ENCODE measurements at regions not wholly inside any gene's neighbourhood (a gene's known extent, or its start where the extent isn't known, plus 50 kb on each side); places are given as distances from the start of the nearest gene placed in this dataset.

GRCh38 chrX:36626898-36627297, 381.3 kb upstream of the FAM47C start:
- Mint-ChIP-seq H3K27ac (ENCODE audit: unreplicated experiment) (no peak overlapping the region), H3K36me3 (ENCODE audit: unreplicated experiment) (no peaks in the 10 kb centered on the region), H3K9me3 (ENCODE audit: unreplicated experiment) (peaks cover 22% of the 10 kb centered on the region), H3K27me3 (ENCODE audit: unreplicated experiment) (no peaks in the 10 kb centered on the region), H3K4me1 (ENCODE audit: unreplicated experiment) (no peaks in the 10 kb centered on the region), H3K4me3 (ENCODE audit: unreplicated experiment) (no peak overlapping the region)
- TF ChIP-seq CTCF (IDR thresholded peaks at IDR 0.05) = no peak
- no peak for DNase-seq (ENCODE audit: extremely low spot score, unreplicated experiment)

- Mint-ChIP-seq H3K4me1 (ENCODE audit: unreplicated experiment) (no peaks in the 10 kb centered on the region), H3K4me3 (ENCODE audit: unreplicated experiment) (no peak overlapping the region), H3K27ac (ENCODE audit: unreplicated experiment) (no peak overlapping the region), H3K36me3 (ENCODE audit: unreplicated experiment) (no peaks in the 10 kb centered on the region), H3K27me3 (ENCODE audit: unreplicated experiment) (no peaks in the 10 kb centered on the region), H3K9me3 (ENCODE audit: unreplicated experiment) (peaks cover 15% of the 10 kb centered on the region)
- TF ChIP-seq CTCF (IDR thresholded peaks at IDR 0.05) = no peak
- no peak for DNase-seq (ENCODE audit: extremely low spot score, unreplicated experiment)
These were observed 367.9 kb upstream of the FAM47C start for GRCh38 chrX:36640232-36640631.

GRCh38 chrX:36642052-36642451, 366.1 kb upstream of the FAM47C start:
- no peak for TF ChIP-seq CTCF (IDR thresholded peaks at IDR 0.05)
- no peak overlapping the region for H3K27ac Mint-ChIP-seq (ENCODE audit: unreplicated experiment)
- no peaks in the 10 kb centered on the region for H3K27me3 Mint-ChIP-seq (ENCODE audit: unreplicated experiment)
- no peak for DNase-seq (ENCODE audit: extremely low spot score, unreplicated experiment)
- H3K9me3 Mint-ChIP-seq (ENCODE audit: unreplicated experiment) = peaks cover 19% of the 10 kb centered on the region
- no peaks in the 10 kb centered on the region for H3K4me1 Mint-ChIP-seq (ENCODE audit: unreplicated experiment)
- H3K4me3 Mint-ChIP-seq (ENCODE audit: unreplicated experiment) = no peak overlapping the region
- no peaks in the 10 kb centered on the region for H3K36me3 Mint-ChIP-seq (ENCODE audit: unreplicated experiment)

GRCh38 chrX:36650622-36651021, 357.5 kb upstream of the FAM47C start:
- Mint-ChIP-seq H3K36me3 (ENCODE audit: unreplicated experiment) (no peaks in the 10 kb centered on the region), H3K27ac (ENCODE audit: unreplicated experiment) (no peak overlapping the region), H3K27me3 (ENCODE audit: unreplicated experiment) (no peaks in the 10 kb centered on the region), H3K4me1 (ENCODE audit: unreplicated experiment) (no peaks in the 10 kb centered on the region), H3K4me3 (ENCODE audit: unreplicated experiment) (no peak overlapping the region), H3K9me3 (ENCODE audit: unreplicated experiment) (peaks cover 20% of the 10 kb centered on the region)
- TF ChIP-seq CTCF (IDR thresholded peaks at IDR 0.05) = no peak
- no peak for DNase-seq (ENCODE audit: extremely low spot score, unreplicated experiment)

- no peak for DNase-seq (ENCODE audit: extremely low spot score, unreplicated experiment)
- H3K27ac Mint-ChIP-seq (ENCODE audit: unreplicated experiment) = no peak overlapping the region
- no peaks in the 10 kb centered on the region for H3K36me3 Mint-ChIP-seq (ENCODE audit: unreplicated experiment)
- H3K27me3 Mint-ChIP-seq (ENCODE audit: unreplicated experiment) = no peaks in the 10 kb centered on the region
- peaks cover 22% of the 10 kb centered on the region for H3K9me3 Mint-ChIP-seq (ENCODE audit: unreplicated experiment)
- no peak overlapping the region for H3K4me3 Mint-ChIP-seq (ENCODE audit: unreplicated experiment)
- no peaks in the 10 kb centered on the region for H3K4me1 Mint-ChIP-seq (ENCODE audit: unreplicated experiment)
- no peak for TF ChIP-seq CTCF (IDR thresholded peaks at IDR 0.05)
These were observed 324.7 kb upstream of the FAM47C start for GRCh38 chrX:36683507-36683906.

Data from osteocyte (in vitro differentiated cells).